Gastroesophageal sphincter (tissue), 4 donors: ENCODE measurements at regions not wholly inside any gene's neighbourhood (a gene's known extent, or its start where the extent isn't known, plus 50 kb on each side); places are given as distances from the start of the nearest gene placed in this dataset.

Experiments
- ATAC-seq: fragments of 150-250 bp; one replicate; pipeline ENCODE4 v1.9.1; 2016; ENCODE audit warnings: mild to moderate bottlenecking, moderate library complexity
- H3K27ac ChIP-seq, 4 donors: fragments of 200-600 bp; sonication (generic) in 3 of 4; 1 replicate in 3 of 4; 2 replicates in 1 of 4; pipeline ENCODE4 v1.5.1; 2016 to 2019
- H3K27me3 ChIP-seq: fragments of 200-600 bp; sonication (generic); one replicate; pipeline ENCODE4 v1.5.1; 2019
- H3K36me3 ChIP-seq, 2 donors: fragments of 200-600 bp; sonication (generic); one replicate each; pipeline ENCODE4 v1.5.1; 2019; ENCODE audit warnings: control low read depth in 1 of 2
- H3K4me1 ChIP-seq, 3 donors: fragments of 200-600 bp; sonication (generic); 1 replicate in 2 of 3; 2 replicates in 1 of 3; pipeline ENCODE4 v1.5.1; 2016 to 2019; ENCODE audit warnings: control low read depth in 2 of 3
- H3K4me3 ChIP-seq, 2 donors: fragments of 200-600 bp; sonication (generic); one replicate each; pipeline ENCODE4 v1.5.1; 2019; ENCODE audit warnings: mild to moderate bottlenecking in 1 of 2, moderate library complexity in 1 of 2
- H3K9me3 ChIP-seq, 3 donors: fragments of 200-600 bp; sonication (generic); one replicate each; pipeline ENCODE4 v1.5.1; 2017 to 2019; ENCODE audit warnings: control low read depth in 2 of 3
- EP300 ChIP-seq: sonication (generic); formaldehyde crosslinking; IDR thresholded peaks from one replicate; pipeline ENCODE4 v1.6.1; 2017; ENCODE audit warnings: antibody characterized with exemption, mild to moderate bottlenecking
- POLR2A ChIP-seq, 2 donors: fragments of 450-650 bp; IDR thresholded peaks; one replicate each; pipeline ENCODE4 v1.6.1; 2017; ENCODE audit warnings: antibody characterized with exemption in 2 of 2, mild to moderate bottlenecking in 2 of 2, moderate library complexity in 1 of 2
- POLR2AphosphoS5 ChIP-seq: sonication (generic); formaldehyde crosslinking; IDR thresholded peaks from one replicate; pipeline ENCODE4 v1.6.1; 2017; ENCODE audit warnings: antibody characterized with exemption
- WGBS, 2 donors: methylation state at CpG; one replicate each; pipeline ENCODE4 v1.1.5; 2018; ENCODE audit warnings: low coverage in 1 of 2; 5-methylcytosine and 5-hydroxymethylcytosine counted together
- TF ChIP-seq, protein P1 (sequence below), 4 experiments: fragments of 200-600 bp in 2 of 4; fragments of 450-650 bp in 2 of 4; sonication (generic) in 1 of 4; IDR thresholded peaks; one replicate each; pipeline ENCODE4 v1.5.1; 2017 to 2019; ENCODE audit warnings: antibody characterized with exemption in 4 of 4, mild to moderate bottlenecking in 2 of 4, moderate library complexity in 2 of 4

DNA sequence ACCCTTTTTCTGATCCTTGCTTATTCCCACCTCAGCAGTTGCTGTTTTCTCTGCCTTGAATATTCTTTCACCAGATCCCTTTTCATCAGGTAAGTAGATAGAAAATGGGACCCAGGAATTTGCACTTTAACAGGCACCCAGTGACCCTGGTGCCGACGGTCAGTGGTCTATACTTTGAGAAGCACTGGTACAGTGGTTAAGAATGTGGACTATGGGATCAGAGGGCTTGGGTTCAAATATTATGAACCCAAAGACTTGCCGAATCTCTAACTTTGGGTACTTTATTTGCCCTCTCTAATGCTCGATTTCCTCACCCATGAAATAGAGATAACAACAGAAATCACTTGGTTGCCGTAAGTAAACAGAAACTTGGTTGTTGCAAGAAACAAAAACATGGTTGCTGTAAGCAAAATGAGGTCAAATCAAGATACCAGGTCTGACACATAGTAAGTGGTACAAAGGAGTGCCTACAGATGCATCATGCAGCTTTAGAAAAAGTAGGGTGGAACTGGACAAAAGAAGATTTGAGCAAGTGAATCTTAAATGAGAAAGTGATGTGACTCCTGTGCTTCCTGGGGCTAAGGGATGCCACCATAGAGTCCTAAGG lies 69.5 kb upstream of the GLS start:
- WGBS, 2 donors = 93 to 100% methylated on average over 2 to 5 of the region's 5 CpGs
- no peaks in the 10 kb centered on the region for H3K36me3 ChIP-seq
- no peak overlapping the region for H3K4me3 ChIP-seq
- no peaks in the 10 kb centered on the region for H3K9me3 ChIP-seq
- no peaks in the 10 kb centered on the region for H3K4me1 ChIP-seq
- no peak overlapping the region for H3K27ac ChIP-seq
- H3K27me3 ChIP-seq = no peaks in the 10 kb centered on the region
- TF ChIP-seq EP300 (no peak), POLR2A (IDR thresholded peaks at IDR 0.05) (no peak), POLR2AphosphoS5 (no peak)
- TF ChIP-seq, protein P1, sequence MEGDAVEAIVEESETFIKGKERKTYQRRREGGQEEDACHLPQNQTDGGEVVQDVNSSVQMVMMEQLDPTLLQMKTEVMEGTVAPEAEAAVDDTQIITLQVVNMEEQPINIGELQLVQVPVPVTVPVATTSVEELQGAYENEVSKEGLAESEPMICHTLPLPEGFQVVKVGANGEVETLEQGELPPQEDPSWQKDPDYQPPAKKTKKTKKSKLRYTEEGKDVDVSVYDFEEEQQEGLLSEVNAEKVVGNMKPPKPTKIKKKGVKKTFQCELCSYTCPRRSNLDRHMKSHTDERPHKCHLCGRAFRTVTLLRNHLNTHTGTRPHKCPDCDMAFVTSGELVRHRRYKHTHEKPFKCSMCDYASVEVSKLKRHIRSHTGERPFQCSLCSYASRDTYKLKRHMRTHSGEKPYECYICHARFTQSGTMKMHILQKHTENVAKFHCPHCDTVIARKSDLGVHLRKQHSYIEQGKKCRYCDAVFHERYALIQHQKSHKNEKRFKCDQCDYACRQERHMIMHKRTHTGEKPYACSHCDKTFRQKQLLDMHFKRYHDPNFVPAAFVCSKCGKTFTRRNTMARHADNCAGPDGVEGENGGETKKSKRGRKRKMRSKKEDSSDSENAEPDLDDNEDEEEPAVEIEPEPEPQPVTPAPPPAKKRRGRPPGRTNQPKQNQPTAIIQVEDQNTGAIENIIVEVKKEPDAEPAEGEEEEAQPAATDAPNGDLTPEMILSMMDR (IDR thresholded peaks at IDR 0.05) = no peak
- ATAC-seq = no peak

GRCh38 chr2:190811811-190812210 lies 68.8 kb upstream of the GLS start:
- ATAC-seq = no peak
- Histone ChIP-seq H3K36me3 (no peaks in the 10 kb centered on the region), H3K27me3 (no peaks in the 10 kb centered on the region), H3K4me1 (no peaks in the 10 kb centered on the region), H3K9me3 (no peaks in the 10 kb centered on the region), H3K4me3 (no peak overlapping the region), H3K27ac (no peak overlapping the region)
- TF ChIP-seq EP300 (no peak), POLR2A (IDR thresholded peaks at IDR 0.05) (no peak), POLR2AphosphoS5 (no peak)
- TF ChIP-seq, protein P1 (IDR thresholded peaks at IDR 0.05) = no peak

DNA sequence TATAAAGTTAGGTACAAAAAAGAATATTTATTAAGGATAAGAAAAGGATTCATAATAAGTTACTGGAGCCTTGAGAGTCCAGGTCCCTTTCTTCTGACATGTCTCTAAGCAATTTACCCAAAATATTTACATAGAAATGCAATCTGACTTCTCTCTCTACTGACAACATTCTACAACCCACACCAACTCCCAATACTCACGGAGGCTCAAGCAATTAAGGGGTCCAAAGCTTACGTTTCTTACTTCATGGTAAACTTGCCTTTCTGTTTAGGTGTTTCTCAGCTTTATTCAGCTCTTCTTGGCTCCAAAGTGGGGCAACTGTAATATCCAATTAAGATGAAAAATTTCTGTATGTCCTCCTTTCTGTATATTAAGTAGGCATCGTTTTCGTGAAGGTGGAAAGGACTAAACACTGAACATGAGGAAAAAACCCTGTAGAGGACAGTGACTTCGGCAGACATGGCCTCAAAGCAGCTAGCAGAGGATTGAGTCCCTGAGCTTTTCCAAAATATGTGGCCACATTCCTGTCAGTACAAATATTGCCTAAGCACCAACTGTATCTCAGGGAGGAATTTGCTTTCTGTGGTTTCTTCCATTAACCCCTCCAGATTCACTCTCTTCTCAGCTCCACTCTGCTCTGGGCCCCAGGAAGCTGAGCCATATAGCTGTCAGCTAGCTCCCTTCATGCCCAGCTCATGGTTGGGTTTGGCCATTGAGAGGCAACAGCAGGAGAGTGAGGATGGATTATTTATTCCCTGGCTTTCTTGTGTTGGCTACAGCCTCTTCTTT lies 67.9 kb upstream of the GLS start:
- Histone ChIP-seq H3K36me3 (no peaks in the 10 kb centered on the region), H3K4me3 (no peak overlapping the region), H3K4me1 (no peaks in the 10 kb centered on the region), H3K27me3 (no peaks in the 10 kb centered on the region), H3K9me3 (no peaks in the 10 kb centered on the region), H3K27ac (no peak overlapping the region)
- TF ChIP-seq POLR2A (IDR thresholded peaks at IDR 0.05) (no peak), EP300 (no peak), POLR2AphosphoS5 (no peak)
- TF ChIP-seq, protein P1 (IDR thresholded peaks at IDR 0.05) = no peak
- WGBS, 2 donors = 53 to 63% methylated on average over 5 of the region's 5 CpGs
- ATAC-seq = peak; percentile 28

- no peak for ATAC-seq
- 64 to 96% methylated on average over 2 of the region's 2 CpGs for WGBS, 2 donors
- TF ChIP-seq POLR2AphosphoS5 (no peak), EP300 (no peak), POLR2A (IDR thresholded peaks at IDR 0.05) (no peak)
- TF ChIP-seq, protein P1 (IDR thresholded peaks at IDR 0.05) = no peak
- H3K27ac ChIP-seq = no peak overlapping the region
- H3K27me3 ChIP-seq = no peaks in the 10 kb centered on the region
- no peak overlapping the region for H3K4me3 ChIP-seq
- no peaks in the 10 kb centered on the region for H3K36me3 ChIP-seq
- H3K4me1 ChIP-seq = peaks cover 0 to 14% (median 0%) of the 10 kb centered on the region in 3 donors
- no peaks in the 10 kb centered on the region for H3K9me3 ChIP-seq
These were observed 65.4 kb upstream of the GLS start for GRCh38 chr2:190815226-190815625.

DNA sequence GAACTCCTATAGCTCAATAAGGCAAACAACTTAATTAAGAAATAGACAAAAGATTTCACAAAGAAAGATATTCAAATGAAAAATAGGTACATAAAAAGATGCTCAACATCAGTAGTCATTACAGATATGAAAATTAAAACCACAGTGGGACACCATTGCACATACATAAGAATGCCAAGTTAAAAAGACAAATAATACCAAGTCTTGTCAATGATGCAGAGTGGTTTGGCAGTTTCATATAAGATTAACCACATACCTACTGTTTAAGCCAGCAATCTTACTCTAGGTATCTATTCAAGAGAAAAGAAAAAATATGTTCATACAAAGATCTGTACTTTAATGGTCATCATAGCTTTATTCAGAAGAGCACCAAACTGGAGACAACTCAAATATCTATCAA lies 63.5 kb upstream of the GLS start:
- no peak overlapping the region for H3K4me3 ChIP-seq
- H3K27me3 ChIP-seq = no peaks in the 10 kb centered on the region
- H3K9me3 ChIP-seq = no peaks in the 10 kb centered on the region
- peaks cover 0 to 21% (median 0%) of the 10 kb centered on the region in 3 donors for H3K4me1 ChIP-seq
- ATAC-seq = no peak
- no peak overlapping the region for H3K27ac ChIP-seq
- H3K36me3 ChIP-seq = no peaks in the 10 kb centered on the region
- TF ChIP-seq, protein P1 (IDR thresholded peaks at IDR 0.05) = no peak
- no peak for TF ChIP-seq POLR2AphosphoS5
- no peak for TF ChIP-seq EP300
- no peak for TF ChIP-seq POLR2A (IDR thresholded peaks at IDR 0.05)
